K562 (cell line): ENCODE measurements at regions not wholly inside any gene's neighbourhood (a gene's known extent, or its start where the extent isn't known, plus 50 kb on each side); places are given as distances from the start of the nearest gene placed in this dataset.

ENCODE experiments used
- ATAC-seq: fragments of 200-7000 bp; cut with Tn5 transposase; 3 replicates; pipeline ENCODE4 v1.9.1; 2020; ENCODE audit warnings: moderate library complexity
- BruUV-seq: library from RNA; stranded (reverse); fragments of 400-500 nt; replicated peaks from 2 replicates; lab custom pipeline; 2021; lab: Mats Ljungman, UMichigan
- CTCF ChIA-PET: fragments of 300-600 bp; formaldehyde crosslinking; extraction: SDS; loops from one replicate; lab custom pipeline; 2021; ENCODE audit warnings: low intra/inter-chr PET ratio; lab: Yijun Ruan, JAX
- POLR2A ChIA-PET: fragments of 300-600, 350-650 bp; sonication (Branson Sonifier 250); formaldehyde crosslinking; extraction: SDS; loops from one replicate; lab custom pipeline; 2021; ENCODE audit warnings: antibody characterized with exemption, inconsistent platforms; lab: Yijun Ruan, JAX
- DNase-seq, 4 experiments: peaks; one replicate each; pipeline versions ENCODE4 v3.0.0 to v3.0.0-alpha.2; 2011 to 2018; ENCODE audit warnings: low spot score in 3 of 4, mixed read lengths in 3 of 4; ENCODE audit errors: extremely low read depth in 1 of 4
- FAIRE-seq: peaks from 2 replicates; lab custom pipeline; 2011; peaks lifted over from hg19 to GRCh38; lab: Jason Lieb, UNC
- H2AFZ ChIP-seq: 2 replicates; pipeline ENCODE4 v1.6.0; 2011; ENCODE audit warnings: low read depth, low read length, control low read depth, inconsistent platforms
- H3K27ac ChIP-seq: fragments of 200-600 bp; 3 replicates; pipeline ENCODE4 v1.8.0; 2011; ENCODE audit warnings: low read depth, mild to moderate bottlenecking, control low read depth, inconsistent platforms, low read length, moderate library complexity, mixed read lengths; ENCODE audit errors: extremely low read depth
- H3K27me3 ChIP-seq, 2 experiments: fragments of 300-600 bp in 1 of 2; 2 replicates in 1 of 2; 3 replicates in 1 of 2; pipeline versions ENCODE4 v1.6.0 to v1.8.0; 2011; ENCODE audit warnings: inconsistent platforms in 2 of 2, low read length in 2 of 2, mild to moderate bottlenecking in 1 of 2, mixed read lengths in 1 of 2, moderate library complexity in 1 of 2; ENCODE audit not compliant: control insufficient read depth in 2 of 2, insufficient read depth in 2 of 2
- H3K36me3 ChIP-seq: fragments of 300-600 bp; 3 replicates; pipeline ENCODE4 v1.8.0; 2011; ENCODE audit warnings: mild to moderate bottlenecking, low read length, inconsistent platforms; ENCODE audit not compliant: control insufficient read depth, insufficient read depth
- H3K4me1 ChIP-seq, 2 experiments: fragments of 200-600 bp in 1 of 2; replicated peaks in 1 of 2; 2 replicates in 1 of 2; 3 replicates in 1 of 2; pipeline versions ENCODE4 v1.5.1 to v1.8.0; 2011; ENCODE audit warnings: inconsistent platforms in 2 of 2, low read length in 2 of 2, mild to moderate bottlenecking in 1 of 2, mixed read lengths in 1 of 2, moderate library complexity in 1 of 2; ENCODE audit not compliant: control insufficient read depth in 2 of 2, insufficient read depth in 2 of 2
- H3K4me2 ChIP-seq: 2 replicates; pipeline ENCODE4 v1.6.1; 2011; ENCODE audit warnings: low read length, control low read depth, inconsistent platforms, mixed read lengths; ENCODE audit not compliant: insufficient read depth
- H3K4me3 ChIP-seq: fragments of 200-600 bp; sonication (generic), shearing (Covaris generic); 2 replicates; pipeline ENCODE4 v1.5.1; 2016; ENCODE audit warnings: control low read depth, inconsistent platforms
- H3K79me2 ChIP-seq: fragments of 200-600 bp; 3 replicates; pipeline ENCODE4 v1.8.0; 2011; ENCODE audit warnings: low read length, inconsistent platforms; ENCODE audit not compliant: control insufficient read depth, insufficient read depth
- H3K9ac ChIP-seq, 2 experiments: 2 replicates each; pipeline versions ENCODE4 v1.6.0 to v1.6.1; 2011; ENCODE audit warnings: low read depth in 2 of 2, low read length in 2 of 2, control low read depth in 1 of 2, inconsistent platforms in 1 of 2, mild to moderate bottlenecking in 1 of 2, mixed read lengths in 1 of 2; ENCODE audit not compliant: insufficient read depth in 1 of 2
- H3K9me1 ChIP-seq: one replicate; pipeline ENCODE4 v1.6.0; 2011; ENCODE audit warnings: inconsistent platforms, mild to moderate bottlenecking, low read length, moderate library complexity; ENCODE audit not compliant: control insufficient read depth, insufficient read depth
- H3K9me3 ChIP-seq: replicated peaks from 2 replicates; pipeline ENCODE4 v1.5.1; 2011; ENCODE audit warnings: low read depth, low read length, inconsistent platforms; ENCODE audit not compliant: control insufficient read depth, insufficient read depth
- H4K20me1 ChIP-seq: replicated peaks from 2 replicates; pipeline ENCODE4 v1.6.1; 2011; ENCODE audit warnings: low read length, inconsistent platforms, mixed read lengths; ENCODE audit not compliant: control insufficient read depth, insufficient read depth
- CREBBP ChIP-seq: IDR thresholded peaks from one replicate; pipeline ENCODE4 v1.6.1; 2012; ENCODE audit warnings: low read depth, mild to moderate bottlenecking, control low read depth, inconsistent platforms, low read length
- ETS2 ChIP-seq: IDR thresholded peaks from 2 replicates; pipeline ENCODE4 v1.6.1; 2016; ENCODE audit warnings: borderline replicate concordance, missing genetic modification characterization, mild to moderate bottlenecking, moderate library complexity, missing compliant biosample characterization; ENCODE audit not compliant: poor library complexity, severe bottlenecking
- GTF2F1 ChIP-seq: IDR thresholded peaks from 2 replicates; pipeline ENCODE4 v1.6.1; 2011; ENCODE audit warnings: low read depth, low read length, improper control_type of control experiment
- HNRNPK ChIP-seq: fragments of 200-400 bp; formaldehyde crosslinking; IDR thresholded peaks from one replicate; pipeline ENCODE4 v1.6.1; 2018; ENCODE audit warnings: mild to moderate bottlenecking, low read depth, low read length; ENCODE audit not compliant: poor library complexity, severe bottlenecking
- HNRNPLL ChIP-seq: fragments of 200-400 bp; formaldehyde crosslinking; IDR thresholded peaks from 2 replicates; pipeline ENCODE4 v1.6.1; 2017; ENCODE audit warnings: low read length, low read depth, mild to moderate bottlenecking; ENCODE audit not compliant: poor library complexity, severe bottlenecking
- ID3 ChIP-seq, 2 experiments: fragments of 250-450 bp in 1 of 2; fragments of 450-650 bp in 1 of 2; sonication (Bioruptor Pico) in 1 of 2; IDR thresholded peaks; 2 replicates each; pipeline versions ENCODE4 v1.6.1 to v1.8.0; 2016 to 2021; ENCODE audit warnings: mild to moderate bottlenecking in 2 of 2, moderate library complexity in 2 of 2, missing compliant biosample characterization in 1 of 2, missing genetic modification characterization in 1 of 2
- LARP7 ChIP-seq: fragments of 450-650 bp; IDR thresholded peaks from 2 replicates; pipeline ENCODE4 v1.6.1; 2016
- MAZ ChIP-seq, 2 experiments: fragments of 450-650 bp in 1 of 2; sonication (generic) in 1 of 2; formaldehyde crosslinking; IDR thresholded peaks in 1 of 2; conservative IDR thresholded peaks in 1 of 2; 2 replicates each; pipeline versions ENCODE4 v1.4.0 to v1.5.0; 2020; ENCODE audit warnings: mild to moderate bottlenecking in 1 of 2, missing genetic modification reagents in 1 of 2
- MTA2 ChIP-seq: fragments of 450-650 bp; IDR thresholded peaks from 2 replicates; pipeline ENCODE4 v1.6.1; 2016; ENCODE audit warnings: low read depth
- MXI1 ChIP-seq: IDR thresholded peaks from 2 replicates; pipeline ENCODE4 v1.6.1; 2011; ENCODE audit warnings: low read depth, mild to moderate bottlenecking, improper control_type of control experiment, low read length
- NR3C1 ChIP-seq: sonication (generic); formaldehyde crosslinking; IDR thresholded peaks from 2 replicates; pipeline ENCODE4 v1.8.1; 2022; ENCODE audit warnings: missing genetic modification reagents
- POLR2B ChIP-seq: fragments of 450-650 bp; IDR thresholded peaks from 2 replicates; pipeline ENCODE4 v1.6.1; 2018; ENCODE audit warnings: low read depth; ENCODE audit not compliant: partially characterized antibody
- SAFB2 ChIP-seq: fragments of 200-400 bp; formaldehyde crosslinking; IDR thresholded peaks from 2 replicates; pipeline ENCODE4 v1.6.1; 2018; ENCODE audit warnings: borderline replicate concordance, low read length, low read depth, moderate library complexity; ENCODE audit not compliant: severe bottlenecking
- ZBTB2 ChIP-seq: fragments of 450-650 bp; IDR thresholded peaks from 2 replicates; pipeline ENCODE4 v1.6.1; 2016; ENCODE audit warnings: antibody characterized with exemption
- ZFP1 ChIP-seq: fragments of 450-650 bp; formaldehyde crosslinking; IDR thresholded peaks from 2 replicates; pipeline ENCODE4 v1.4.0; 2020; ENCODE audit warnings: mild to moderate bottlenecking, mixed read lengths
- ZNF133 ChIP-seq: fragments of 250-450 bp; sonication (Bioruptor Pico); IDR thresholded peaks from 2 replicates; pipeline ENCODE4 v1.4.0; 2020; ENCODE audit warnings: mild to moderate bottlenecking
- ZNF143 ChIP-seq: sonication (generic); formaldehyde crosslinking; IDR thresholded peaks from 2 replicates; pipeline ENCODE4 v1.9.0; 2022; ENCODE audit warnings: mild to moderate bottlenecking, missing genetic modification reagents
- ZNF146 ChIP-seq: IDR thresholded peaks from one replicate; pipeline ENCODE4 v1.6.1; 2018; ENCODE audit warnings: missing compliant biosample characterization; ENCODE audit not compliant: unreplicated experiment
- ZNF23 ChIP-seq: fragments of 250-450 bp; sonication (Bioruptor Pico); IDR thresholded peaks from 2 replicates; pipeline ENCODE4 v1.4.0; 2020; ENCODE audit warnings: mild to moderate bottlenecking
- WGBS: fragments of 100-300 bp; shearing (Covaris generic); methylation state at CpG from one replicate; pipeline ENCODE4 v1.1.6; 2016; ENCODE audit warnings: low coverage, mixed read lengths; ENCODE audit not compliant: insufficient coverage; ENCODE audit errors: missing lambda C conversion rate; 5-methylcytosine and 5-hydroxymethylcytosine counted together
- in situ Hi-C: fragments of 300-500 bp; cut with MboI; formaldehyde crosslinking; loops from 4 replicates; pipeline ENCODE4 v1.15.0; 2018; ENCODE audit warnings: inconsistent platforms, mixed read lengths
- intact Hi-C: fragments of 100-400 bp; cut with micrococcal nuclease; formaldehyde crosslinking; loops from 2 replicates; pipeline ENCODE4 v1.14.2; 2022

- no peak overlapping the region for H2AFZ ChIP-seq
- in situ Hi-C loops (no loop called here), intact Hi-C loops (no loop called here)
- DNase-seq = no peak
- no peaks in the 10 kb centered on the region for H4K20me1 ChIP-seq
- no TSS peak for BruUV-seq
- TF ChIP-seq HNRNPK (no peak), GTF2F1 (no peak), POLR2B (no peak), ZNF143 (CRISPR knock-in tag) (no peak), ZBTB2 (no peak), LARP7 (no peak), ZNF133 (CRISPR knock-in tag) (no peak), SAFB2 (no peak), NR3C1 (no peak), MAZ (CRISPR knock-in tag; conservative IDR thresholded peaks at IDR 0.05 in 1 of 2, IDR thresholded peaks at IDR 0.05 in 1 of 2) (no peak), ZFP1 (no peak), MTA2 (no peak), MXI1 (no peak), ZNF146 (CRISPR knock-in tag) (no peak), ETS2 (tag) (no peak), ZNF23 (CRISPR knock-in tag) (no peak), HNRNPLL (no peak), ID3 (CRISPR knock-in tag; IDR thresholded peaks at IDR 0.05) (no peak), ID3 (tag; IDR thresholded peaks at IDR 0.05) (no peak), CREBBP (no peak)
- H3K27me3 ChIP-seq = no peaks in the 10 kb centered on the region
- 3% methylated on average over 4 of the region's 4 CpGs for WGBS
- H3K36me3 ChIP-seq = no peaks in the 10 kb centered on the region
- ChIA-PET CTCF (no interaction called here), POLR2A (no interaction called here)
- no peak for FAIRE-seq
- H3K9ac ChIP-seq = no peak overlapping the region
- no peaks in the 10 kb centered on the region for H3K9me1 ChIP-seq
- no peak overlapping the region for H3K4me3 ChIP-seq
- no peaks in the 10 kb centered on the region for H3K79me2 ChIP-seq
- no peaks in the 10 kb centered on the region for H3K4me1 ChIP-seq
- no peak overlapping the region for H3K27ac ChIP-seq
- ATAC-seq = no peak
- no peaks in the 10 kb centered on the region; the same call in 1 of the 2 replicates for H3K9me3 ChIP-seq
- no peak overlapping the region for H3K4me2 ChIP-seq
These were observed 108.1 kb upstream of the PCDH15 start for GRCh38 chr10:54909165-54909564.
